ENCODE measurements at regions not wholly inside any gene's neighbourhood (a gene's known extent, or its start where the extent isn't known, plus 50 kb on each side); places are given as distances from the start of the nearest gene placed in this dataset.
A peak's percentile ranks its signal among the peaks of the same experiment; 100 is the strongest.

DNA sequence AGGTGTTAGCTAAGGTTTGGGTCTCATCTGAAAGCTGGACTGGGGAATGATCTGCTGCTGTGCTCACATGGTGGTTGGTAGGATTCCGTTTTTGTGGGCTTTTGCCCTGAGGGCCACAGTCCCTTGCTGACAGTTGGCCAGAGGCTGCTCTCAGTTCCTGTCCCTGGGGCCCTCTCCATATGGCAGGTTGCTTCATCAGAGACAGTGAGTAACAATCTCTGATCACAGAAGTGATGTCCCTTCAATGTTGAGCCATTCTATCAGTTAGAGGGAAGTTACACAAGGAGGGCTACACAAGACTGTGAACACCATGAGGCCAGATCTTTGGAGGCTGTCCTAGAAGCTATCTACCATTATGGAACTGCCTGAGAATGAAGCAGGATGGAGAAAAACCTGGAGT, 137.2 kb downstream of the AACS start:
- no peak overlapping the region for H3K4me3 ChIP-seq (replicated peaks; ENCODE audit: insufficient read depth, low read length)
- H3K27ac ChIP-seq (replicated peaks): peak overlapping the region; percentile 40
- DNase-seq (ENCODE audit: low read depth in 1 of 2, low spot score in 1 of 2): peak in 1 of 2 experiments; percentile 56
- peaks cover 3% of the 10 kb centered on the region for H3K27me3 ChIP-seq (ENCODE audit: insufficient read depth, poor library complexity, severe bottlenecking)
- TF ChIP-seq, protein P1, sequence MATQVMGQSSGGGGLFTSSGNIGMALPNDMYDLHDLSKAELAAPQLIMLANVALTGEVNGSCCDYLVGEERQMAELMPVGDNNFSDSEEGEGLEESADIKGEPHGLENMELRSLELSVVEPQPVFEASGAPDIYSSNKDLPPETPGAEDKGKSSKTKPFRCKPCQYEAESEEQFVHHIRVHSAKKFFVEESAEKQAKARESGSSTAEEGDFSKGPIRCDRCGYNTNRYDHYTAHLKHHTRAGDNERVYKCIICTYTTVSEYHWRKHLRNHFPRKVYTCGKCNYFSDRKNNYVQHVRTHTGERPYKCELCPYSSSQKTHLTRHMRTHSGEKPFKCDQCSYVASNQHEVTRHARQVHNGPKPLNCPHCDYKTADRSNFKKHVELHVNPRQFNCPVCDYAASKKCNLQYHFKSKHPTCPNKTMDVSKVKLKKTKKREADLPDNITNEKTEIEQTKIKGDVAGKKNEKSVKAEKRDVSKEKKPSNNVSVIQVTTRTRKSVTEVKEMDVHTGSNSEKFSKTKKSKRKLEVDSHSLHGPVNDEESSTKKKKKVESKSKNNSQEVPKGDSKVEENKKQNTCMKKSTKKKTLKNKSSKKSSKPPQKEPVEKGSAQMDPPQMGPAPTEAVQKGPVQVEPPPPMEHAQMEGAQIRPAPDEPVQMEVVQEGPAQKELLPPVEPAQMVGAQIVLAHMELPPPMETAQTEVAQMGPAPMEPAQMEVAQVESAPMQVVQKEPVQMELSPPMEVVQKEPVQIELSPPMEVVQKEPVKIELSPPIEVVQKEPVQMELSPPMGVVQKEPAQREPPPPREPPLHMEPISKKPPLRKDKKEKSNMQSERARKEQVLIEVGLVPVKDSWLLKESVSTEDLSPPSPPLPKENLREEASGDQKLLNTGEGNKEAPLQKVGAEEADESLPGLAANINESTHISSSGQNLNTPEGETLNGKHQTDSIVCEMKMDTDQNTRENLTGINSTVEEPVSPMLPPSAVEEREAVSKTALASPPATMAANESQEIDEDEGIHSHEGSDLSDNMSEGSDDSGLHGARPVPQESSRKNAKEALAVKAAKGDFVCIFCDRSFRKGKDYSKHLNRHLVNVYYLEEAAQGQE (IDR thresholded peaks at IDR 0.05; ENCODE audit: insufficient replicate concordance, low read depth): no peak
- TF ChIP-seq GABPA (IDR thresholded peaks at IDR 0.05; ENCODE audit: low read depth): no peak
- TF ChIP-seq POLR2AphosphoS5 (IDR thresholded peaks at IDR 0.05; ENCODE audit: low read depth): no peak
- TF ChIP-seq SPI1 (IDR thresholded peaks at IDR 0.05; ENCODE audit: borderline replicate concordance, low read depth): no peak
- TF ChIP-seq, protein P2, sequence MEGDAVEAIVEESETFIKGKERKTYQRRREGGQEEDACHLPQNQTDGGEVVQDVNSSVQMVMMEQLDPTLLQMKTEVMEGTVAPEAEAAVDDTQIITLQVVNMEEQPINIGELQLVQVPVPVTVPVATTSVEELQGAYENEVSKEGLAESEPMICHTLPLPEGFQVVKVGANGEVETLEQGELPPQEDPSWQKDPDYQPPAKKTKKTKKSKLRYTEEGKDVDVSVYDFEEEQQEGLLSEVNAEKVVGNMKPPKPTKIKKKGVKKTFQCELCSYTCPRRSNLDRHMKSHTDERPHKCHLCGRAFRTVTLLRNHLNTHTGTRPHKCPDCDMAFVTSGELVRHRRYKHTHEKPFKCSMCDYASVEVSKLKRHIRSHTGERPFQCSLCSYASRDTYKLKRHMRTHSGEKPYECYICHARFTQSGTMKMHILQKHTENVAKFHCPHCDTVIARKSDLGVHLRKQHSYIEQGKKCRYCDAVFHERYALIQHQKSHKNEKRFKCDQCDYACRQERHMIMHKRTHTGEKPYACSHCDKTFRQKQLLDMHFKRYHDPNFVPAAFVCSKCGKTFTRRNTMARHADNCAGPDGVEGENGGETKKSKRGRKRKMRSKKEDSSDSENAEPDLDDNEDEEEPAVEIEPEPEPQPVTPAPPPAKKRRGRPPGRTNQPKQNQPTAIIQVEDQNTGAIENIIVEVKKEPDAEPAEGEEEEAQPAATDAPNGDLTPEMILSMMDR (IDR thresholded peaks at IDR 0.05; ENCODE audit: insufficient read depth, low read length): no peak

DNA sequence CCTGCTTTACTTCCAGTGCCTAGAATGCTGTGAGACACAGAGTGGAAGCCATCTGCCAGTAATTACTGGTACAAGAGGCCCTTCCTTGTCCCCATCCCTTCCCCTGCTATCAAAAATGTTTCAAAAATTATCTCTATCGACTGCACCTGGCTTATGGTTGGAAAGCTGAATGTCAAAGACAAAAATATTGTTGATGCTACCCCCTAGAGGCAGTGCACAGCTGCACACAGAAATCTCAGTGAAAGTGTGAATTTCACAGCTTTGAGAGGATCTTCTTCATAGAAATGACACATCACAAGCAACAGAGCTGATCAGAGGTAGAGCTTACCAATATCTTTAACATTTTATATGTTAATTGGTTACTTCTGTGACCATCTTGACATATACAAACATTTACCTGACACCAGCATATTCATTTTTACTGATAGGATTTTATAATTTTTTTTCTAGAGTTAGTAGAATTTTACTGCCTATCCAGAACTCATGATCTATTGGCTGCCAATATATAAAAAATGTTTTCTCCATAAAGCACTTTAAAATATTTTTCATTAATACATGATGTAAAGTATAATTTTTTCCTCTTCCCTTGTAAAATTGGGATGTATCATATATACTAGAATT, 138.0 kb downstream of the AACS start:
- TF ChIP-seq, protein P2 (IDR thresholded peaks at IDR 0.05; ENCODE audit: insufficient read depth, low read length): peak; percentile 4
- TF ChIP-seq POLR2AphosphoS5 (IDR thresholded peaks at IDR 0.05; ENCODE audit: low read depth): no peak
- no peak for DNase-seq (ENCODE audit: low read depth in 1 of 2, low spot score in 1 of 2)
- Histone ChIP-seq H3K27ac (replicated peaks) (no peak overlapping the region), H3K27me3 (ENCODE audit: insufficient read depth, poor library complexity, severe bottlenecking) (peaks cover 3% of the 10 kb centered on the region), H3K4me3 (replicated peaks; ENCODE audit: insufficient read depth, low read length) (no peak overlapping the region)

DNA sequence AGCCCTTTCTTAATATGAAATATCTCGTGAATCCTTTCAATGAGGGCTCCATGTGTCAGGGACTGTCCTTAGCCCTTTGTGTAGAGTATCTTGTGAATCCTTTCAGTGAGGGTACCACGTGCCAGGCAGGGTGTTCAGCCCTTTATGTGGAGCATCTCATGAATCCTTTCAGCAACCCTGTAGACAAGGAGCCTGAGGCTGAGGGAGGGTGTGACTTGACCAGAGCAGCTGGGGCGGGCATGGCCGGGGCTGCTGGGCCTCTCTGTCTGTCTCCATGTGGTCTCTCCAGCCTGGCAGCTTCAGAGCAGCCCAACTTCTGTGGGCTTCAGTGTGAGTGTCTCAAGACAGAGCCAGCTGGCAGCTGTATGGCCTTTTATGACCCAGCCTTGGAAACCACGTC, 140.2 kb downstream of the AACS start:
- Histone ChIP-seq H3K4me3 (replicated peaks; ENCODE audit: insufficient read depth, low read length) (no peak overlapping the region), H3K27ac (replicated peaks) (no peak overlapping the region), H3K27me3 (ENCODE audit: insufficient read depth, poor library complexity, severe bottlenecking) (no peaks in the 10 kb centered on the region)
- DNase-seq (ENCODE audit: low read depth in 1 of 2, low spot score in 1 of 2): no peak
- TF ChIP-seq SPI1 (IDR thresholded peaks at IDR 0.05; ENCODE audit: borderline replicate concordance, low read depth): no peak
- TF ChIP-seq GABPA (IDR thresholded peaks at IDR 0.05; ENCODE audit: low read depth): no peak
- TF ChIP-seq, protein P1 (IDR thresholded peaks at IDR 0.05; ENCODE audit: insufficient replicate concordance, low read depth): no peak
- TF ChIP-seq POLR2AphosphoS5 (IDR thresholded peaks at IDR 0.05; ENCODE audit: low read depth): no peak
- TF ChIP-seq, protein P2 (IDR thresholded peaks at IDR 0.05; ENCODE audit: insufficient read depth, low read length): no peak

DNA sequence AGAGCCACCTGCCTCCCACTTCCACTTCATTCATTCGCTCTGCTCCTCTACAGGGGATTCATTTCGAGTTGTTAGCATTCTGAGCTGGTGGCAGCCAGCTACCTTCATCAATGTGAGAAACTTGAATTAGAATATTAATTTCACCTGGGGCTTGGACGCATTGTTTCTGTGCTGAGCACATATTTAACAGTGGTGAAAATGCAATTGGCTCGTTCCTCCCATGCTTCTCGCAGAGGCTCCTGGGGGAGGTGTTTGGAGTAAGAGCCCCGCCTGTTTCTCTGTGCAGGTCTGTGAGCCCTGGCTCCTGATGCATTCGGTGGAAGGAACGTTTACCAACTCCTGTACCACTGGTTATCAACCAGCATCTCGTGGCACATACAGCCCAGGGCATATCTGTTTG, 141.5 kb downstream of the AACS start:
- no peak overlapping the region for H3K27ac ChIP-seq (replicated peaks)
- no peak overlapping the region for H3K4me3 ChIP-seq (replicated peaks; ENCODE audit: insufficient read depth, low read length)
- no peaks in the 10 kb centered on the region for H3K27me3 ChIP-seq (ENCODE audit: insufficient read depth, poor library complexity, severe bottlenecking)
- no peak for TF ChIP-seq POLR2AphosphoS5 (IDR thresholded peaks at IDR 0.05; ENCODE audit: low read depth)
- TF ChIP-seq, protein P1 (IDR thresholded peaks at IDR 0.05; ENCODE audit: insufficient replicate concordance, low read depth): no peak
- TF ChIP-seq SPI1 (IDR thresholded peaks at IDR 0.05; ENCODE audit: borderline replicate concordance, low read depth): no peak
- TF ChIP-seq, protein P2 (IDR thresholded peaks at IDR 0.05; ENCODE audit: insufficient read depth, low read length): no peak
- no peak for DNase-seq (ENCODE audit: low read depth in 1 of 2, low spot score in 1 of 2)

Measured in HL-60 (cell line).